ENCODE measurements at regions not wholly inside any gene's neighbourhood (a gene's known extent, or its start where the extent isn't known, plus 50 kb on each side); places are given as distances from the start of the nearest gene placed in this dataset.

DNA sequence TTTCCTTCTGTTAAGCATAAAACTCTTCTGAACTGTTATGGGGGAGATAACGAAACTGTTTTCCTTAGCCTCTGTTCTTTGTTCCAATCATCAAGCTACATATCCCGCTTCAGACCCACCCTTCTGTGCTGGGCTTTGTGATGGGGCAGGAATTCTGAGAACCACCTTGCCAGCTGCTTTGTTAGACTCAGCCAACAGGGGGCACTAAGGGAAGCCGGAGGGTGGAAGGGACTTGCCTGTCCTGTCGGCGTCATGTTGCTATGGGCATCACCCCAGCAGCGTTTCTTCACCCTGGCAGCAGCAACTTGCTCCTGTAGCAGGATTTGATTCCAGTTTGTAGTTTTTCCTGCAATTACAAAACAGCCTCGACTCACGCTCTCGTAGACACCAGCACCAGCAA is 169.1 kb downstream of the CAAP1 start:
- 28% methylated on average over 9 of the region's 9 CpGs for WGBS, 2 donors
- no peak for ATAC-seq (ENCODE audit: insufficient read depth, low FRiP score)
- H3K4me3 ChIP-seq: no peak overlapping the region

DNA sequence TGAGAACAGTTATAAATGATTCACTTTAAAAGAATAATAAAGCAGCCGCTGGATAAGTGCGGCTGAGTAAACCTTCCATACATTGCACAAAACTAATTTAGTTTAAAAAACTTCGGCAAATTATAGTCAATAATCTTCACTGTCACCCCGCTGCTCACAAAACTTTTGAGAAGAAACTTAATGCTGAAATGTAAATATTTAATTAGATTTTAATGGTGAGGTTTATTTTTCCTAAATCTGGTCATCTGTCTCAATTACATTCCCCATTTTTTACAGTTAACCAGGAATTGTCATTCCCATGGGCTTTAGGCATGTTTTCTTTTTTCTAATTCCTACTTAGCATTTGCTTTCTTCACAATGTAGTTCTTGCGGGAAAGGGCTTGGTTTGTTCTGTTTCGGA is 169.8 kb downstream of the CAAP1 start:
- Histone ChIP-seq H3K9me3 (ENCODE audit: control insufficient read depth in 4 of 4, insufficient read depth in 3 of 4, low read length in 3 of 4) (no peaks in the 10 kb centered on the region), H3K4me3 (no peak overlapping the region), H3K27ac (ENCODE audit: low read depth in 1 of 2, low read length in 1 of 2) (no peak overlapping the region), H3K27me3 (ENCODE audit: control insufficient read depth in 3 of 3, insufficient read depth in 3 of 3, low read length in 2 of 3) (peaks cover 0 to 2% (median 0%) of the 10 kb centered on the region in 3 donors), H3K4me1 (ENCODE audit: control insufficient read depth in 5 of 5, insufficient read depth in 5 of 5, low read length in 5 of 5) (peaks cover 0 to 4% (median 0%) of the 10 kb centered on the region in 5 donors), H3K36me3 (ENCODE audit: control insufficient read depth in 4 of 4, insufficient read depth in 4 of 4, low read length in 4 of 4) (no peaks in the 10 kb centered on the region), H3K9ac (ENCODE audit: insufficient read depth in 1 of 2, low read length in 2 of 2) (no peak overlapping the region)
- peak in 1 of 3 donors; percentile 5 for DNase-seq
- TF ChIP-seq, protein P1, sequence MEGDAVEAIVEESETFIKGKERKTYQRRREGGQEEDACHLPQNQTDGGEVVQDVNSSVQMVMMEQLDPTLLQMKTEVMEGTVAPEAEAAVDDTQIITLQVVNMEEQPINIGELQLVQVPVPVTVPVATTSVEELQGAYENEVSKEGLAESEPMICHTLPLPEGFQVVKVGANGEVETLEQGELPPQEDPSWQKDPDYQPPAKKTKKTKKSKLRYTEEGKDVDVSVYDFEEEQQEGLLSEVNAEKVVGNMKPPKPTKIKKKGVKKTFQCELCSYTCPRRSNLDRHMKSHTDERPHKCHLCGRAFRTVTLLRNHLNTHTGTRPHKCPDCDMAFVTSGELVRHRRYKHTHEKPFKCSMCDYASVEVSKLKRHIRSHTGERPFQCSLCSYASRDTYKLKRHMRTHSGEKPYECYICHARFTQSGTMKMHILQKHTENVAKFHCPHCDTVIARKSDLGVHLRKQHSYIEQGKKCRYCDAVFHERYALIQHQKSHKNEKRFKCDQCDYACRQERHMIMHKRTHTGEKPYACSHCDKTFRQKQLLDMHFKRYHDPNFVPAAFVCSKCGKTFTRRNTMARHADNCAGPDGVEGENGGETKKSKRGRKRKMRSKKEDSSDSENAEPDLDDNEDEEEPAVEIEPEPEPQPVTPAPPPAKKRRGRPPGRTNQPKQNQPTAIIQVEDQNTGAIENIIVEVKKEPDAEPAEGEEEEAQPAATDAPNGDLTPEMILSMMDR (IDR thresholded peaks at IDR 0.05; ENCODE audit: control extremely low read depth, extremely low read depth): no peak
- no peak for ATAC-seq (ENCODE audit: insufficient read depth, low FRiP score)
- 47 to 73% methylated on average over 6 of the region's 6 CpGs for WGBS, 2 donors

More for the DNA sequence above, 169.1 kb downstream of the CAAP1 start:
- no peak overlapping the region for H3K9ac ChIP-seq (ENCODE audit: insufficient read depth in 1 of 2, low read length in 2 of 2)
- TF ChIP-seq, protein P1 (IDR thresholded peaks at IDR 0.05; ENCODE audit: control extremely low read depth, extremely low read depth): no peak
- H3K27me3 ChIP-seq (ENCODE audit: control insufficient read depth in 3 of 3, insufficient read depth in 3 of 3, low read length in 2 of 3): peaks cover 0 to 2% (median 0%) of the 10 kb centered on the region in 3 donors
- H3K36me3 ChIP-seq (ENCODE audit: control insufficient read depth in 4 of 4, insufficient read depth in 4 of 4, low read length in 4 of 4): no peaks in the 10 kb centered on the region
- no peaks in the 10 kb centered on the region for H3K9me3 ChIP-seq (ENCODE audit: control insufficient read depth in 4 of 4, insufficient read depth in 3 of 4, low read length in 3 of 4)
- DNase-seq: peak in 2 of 3 donors; percentile 10 to 13
- no peak overlapping the region for H3K27ac ChIP-seq (ENCODE audit: low read depth in 1 of 2, low read length in 1 of 2)
- H3K4me1 ChIP-seq (ENCODE audit: control insufficient read depth in 5 of 5, insufficient read depth in 5 of 5, low read length in 5 of 5): peaks cover 0 to 4% (median 0%) of the 10 kb centered on the region in 5 donors

DNA sequence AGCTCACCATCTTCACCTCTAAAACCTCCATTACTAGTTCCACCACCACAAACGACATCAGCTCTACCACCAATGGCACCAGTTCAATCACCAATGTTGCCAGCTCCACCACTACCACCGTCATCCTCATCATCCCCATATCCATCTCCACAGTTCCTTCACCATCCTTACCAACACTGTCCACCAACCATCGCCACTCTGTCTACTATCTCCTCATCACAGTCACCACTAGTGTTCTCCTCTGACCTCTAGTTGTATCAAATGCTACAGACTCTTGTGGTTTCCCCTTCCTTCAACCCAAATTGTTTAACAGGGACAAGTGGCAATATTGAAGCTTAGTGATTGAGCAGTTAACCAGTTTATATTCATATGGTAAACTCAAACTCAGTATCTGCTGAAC is 182.6 kb downstream of the CAAP1 start:
- Histone ChIP-seq H3K4me1 (ENCODE audit: control insufficient read depth in 5 of 5, insufficient read depth in 5 of 5, low read length in 5 of 5) (no peaks in the 10 kb centered on the region), H3K4me3 (no peak overlapping the region), H3K27ac (ENCODE audit: low read depth in 1 of 2, low read length in 1 of 2) (no peak overlapping the region), H3K9me3 (ENCODE audit: control insufficient read depth in 4 of 4, insufficient read depth in 3 of 4, low read length in 3 of 4) (no peaks in the 10 kb centered on the region), H3K27me3 (ENCODE audit: control insufficient read depth in 3 of 3, insufficient read depth in 3 of 3, low read length in 2 of 3) (no peaks in the 10 kb centered on the region), H3K9ac (ENCODE audit: insufficient read depth in 1 of 2, low read length in 2 of 2) (no peak overlapping the region), H3K36me3 (ENCODE audit: control insufficient read depth in 4 of 4, insufficient read depth in 4 of 4, low read length in 4 of 4) (no peaks in the 10 kb centered on the region)
- DNase-seq (no peak), ATAC-seq (ENCODE audit: insufficient read depth, low FRiP score) (no peak)
- TF ChIP-seq, protein P1 (IDR thresholded peaks at IDR 0.05; ENCODE audit: control extremely low read depth, extremely low read depth): no peak
- WGBS, 2 donors: 79% methylated on average over 3 of the region's 3 CpGs

DNA sequence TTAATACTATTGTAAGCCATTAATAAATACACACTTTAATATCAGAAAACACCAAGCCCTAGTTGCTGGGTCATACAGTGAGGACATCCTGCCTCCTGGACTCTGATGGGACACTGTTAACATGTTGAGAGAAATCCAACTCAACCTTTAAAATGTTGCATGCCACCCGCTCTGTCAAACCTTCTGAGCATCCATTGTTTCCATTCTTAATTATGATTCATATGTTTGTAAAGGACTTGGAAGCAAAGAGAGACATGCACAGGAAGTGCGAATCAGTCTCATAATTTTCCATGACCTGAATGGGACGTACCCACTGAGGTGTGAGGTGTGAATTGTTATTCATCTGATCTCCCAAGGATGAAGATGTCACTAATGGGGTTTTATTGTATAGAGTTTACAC is 186.4 kb downstream of the CAAP1 start:
- Histone ChIP-seq H3K9me3 (ENCODE audit: control insufficient read depth in 4 of 4, insufficient read depth in 3 of 4, low read length in 3 of 4) (no peaks in the 10 kb centered on the region), H3K4me3 (no peak overlapping the region), H3K4me1 (ENCODE audit: control insufficient read depth in 5 of 5, insufficient read depth in 5 of 5, low read length in 5 of 5) (no peaks in the 10 kb centered on the region), H3K27me3 (ENCODE audit: control insufficient read depth in 3 of 3, insufficient read depth in 3 of 3, low read length in 2 of 3) (no peaks in the 10 kb centered on the region), H3K36me3 (ENCODE audit: control insufficient read depth in 4 of 4, insufficient read depth in 4 of 4, low read length in 4 of 4) (no peaks in the 10 kb centered on the region), H3K27ac (ENCODE audit: low read depth in 1 of 2, low read length in 1 of 2) (no peak overlapping the region), H3K9ac (ENCODE audit: insufficient read depth in 1 of 2, low read length in 2 of 2) (no peak overlapping the region)
- no peak for DNase-seq
- ATAC-seq (ENCODE audit: insufficient read depth, low FRiP score): no peak
- TF ChIP-seq, protein P1 (IDR thresholded peaks at IDR 0.05; ENCODE audit: control extremely low read depth, extremely low read depth): no peak
- 77 to 89% methylated on average over 3 of the region's 3 CpGs for WGBS, 2 donors

Data from lung (tissue), 11 donors.